CD4-positive, alpha-beta memory T cell (primary cell): ENCODE measurements at regions not wholly inside any gene's neighbourhood (a gene's known extent, or its start where the extent isn't known, plus 50 kb on each side); places are given as distances from the start of the nearest gene placed in this dataset.
"Not testable (repeated sequence)": the region's sequence is repeated elsewhere in the genome, so short reads cannot be mapped to it uniquely, and the experiment has no call there.

ENCODE experiments used
- CTCF ChIA-PET: fragments of 350-600 bp; sonication (Branson Sonifier 250); formaldehyde crosslinking; loops from one replicate; lab custom pipeline; 2021; ENCODE audit warnings: inconsistent platforms; ENCODE audit not compliant: partially characterized antibody; lab: Charles Lee
- POLR2A ChIA-PET: fragments of 350-600 bp; sonication (Branson Sonifier 250); formaldehyde crosslinking; loops from one replicate; lab custom pipeline; 2021; ENCODE audit not compliant: partially characterized antibody; lab: Charles Lee
- DNase-seq, 5 donors: peaks; one replicate each; pipeline versions ENCODE4 v3.0.0 to v3.0.0-alpha.2; 2020 to 2022; ENCODE audit warnings: mixed read lengths in 1 of 5
- H3K27ac ChIP-seq: one replicate; pipeline ENCODE4 v1.7.0; 2013; ENCODE audit warnings: low read depth, low read length
- H3K27me3 ChIP-seq: 2 replicates; pipeline ENCODE4 v1.7.0; 2013; ENCODE audit warnings: mild to moderate bottlenecking, low read length, moderate library complexity; ENCODE audit not compliant: insufficient read depth
- H3K36me3 ChIP-seq: 2 replicates; pipeline ENCODE4 v1.7.0; 2013; ENCODE audit warnings: mild to moderate bottlenecking, low read length, moderate library complexity; ENCODE audit not compliant: insufficient read depth
- H3K4me1 ChIP-seq: 2 replicates; pipeline ENCODE4 v1.7.0; 2013; ENCODE audit warnings: mild to moderate bottlenecking, low read length, moderate library complexity; ENCODE audit not compliant: insufficient read depth
- H3K4me3 ChIP-seq, 2 donors: one replicate each; pipeline ENCODE4 v1.7.0; 2013; ENCODE audit warnings: low read length in 2 of 2, mild to moderate bottlenecking in 1 of 2
- H3K9me3 ChIP-seq, 2 donors: one replicate each; pipeline ENCODE4 v1.7.0; 2013; ENCODE audit warnings: low read length in 2 of 2, control low read depth in 1 of 2; ENCODE audit not compliant: control insufficient read depth in 1 of 2
- H3K27ac Mint-ChIP-seq, 7 donors: one replicate each; pipeline ENCODE4 v1.8.0; 2020 to 2021; ENCODE audit warnings: mixed read lengths in 7 of 7, mild to moderate bottlenecking in 6 of 7, inconsistent platforms in 3 of 7, moderate library complexity in 3 of 7
- H3K27me3 Mint-ChIP-seq, 2 donors: one replicate each; pipeline ENCODE4 v1.8.0; 2020 to 2021; ENCODE audit warnings: mixed read lengths in 2 of 2
- H3K36me3 Mint-ChIP-seq, 2 donors: one replicate each; pipeline ENCODE4 v1.8.0; 2020 to 2021; ENCODE audit warnings: mixed read lengths in 2 of 2, inconsistent platforms in 1 of 2, mild to moderate bottlenecking in 1 of 2
- H3K4me1 Mint-ChIP-seq, 4 donors: one replicate each; pipeline ENCODE4 v1.8.0; 2020 to 2021; ENCODE audit warnings: mixed read lengths in 4 of 4, mild to moderate bottlenecking in 1 of 4
- H3K4me3 Mint-ChIP-seq, 8 donors: one replicate each; pipeline ENCODE4 v1.8.0; 2020 to 2021; ENCODE audit warnings: mixed read lengths in 8 of 8, mild to moderate bottlenecking in 7 of 8, moderate library complexity in 6 of 8, inconsistent platforms in 3 of 8
- H3K9me3 Mint-ChIP-seq, 8 donors: one replicate each; pipeline ENCODE4 v1.8.0; 2020 to 2021; ENCODE audit warnings: mixed read lengths in 8 of 8, mild to moderate bottlenecking in 5 of 8, inconsistent platforms in 3 of 8, moderate library complexity in 1 of 8
- intact Hi-C: fragments of 100-400 bp; cut with micrococcal nuclease; formaldehyde crosslinking; loops from one replicate; pipeline ENCODE4 v1.15.1; 2023

DNA sequence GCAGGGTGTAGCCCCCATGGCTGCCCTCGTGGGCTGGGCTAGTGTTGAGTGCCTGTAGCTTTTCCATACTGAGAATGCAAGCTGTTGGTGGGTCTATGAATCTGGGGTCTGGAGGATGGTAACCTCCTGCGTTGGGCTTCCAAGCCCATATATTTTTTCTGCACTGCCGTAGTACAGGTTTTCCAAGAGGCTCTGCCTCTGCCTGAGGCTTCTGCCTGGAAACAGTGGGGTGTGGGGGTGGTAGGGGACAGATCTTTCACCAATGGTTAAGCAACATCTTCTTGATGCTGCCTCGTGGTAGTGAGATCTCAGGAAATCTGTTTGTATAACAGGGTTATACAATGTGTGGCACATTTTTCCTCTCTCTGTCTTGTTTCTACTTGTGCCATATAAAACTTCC is 189.0 kb upstream of the ZNF519 start:
- DNase-seq, H3K36me3 Mint-ChIP-seq, H3K4me1 Mint-ChIP-seq, H3K27me3 ChIP-seq, H3K36me3 ChIP-seq, H3K4me1 ChIP-seq, POLR2A ChIA-PET, CTCF ChIA-PET, intact Hi-C loops, H3K9me3 Mint-ChIP-seq, H3K27ac ChIP-seq, H3K9me3 ChIP-seq, H3K27ac Mint-ChIP-seq, H3K4me3 Mint-ChIP-seq, H3K4me3 ChIP-seq, H3K27me3 Mint-ChIP-seq: not testable (repeated sequence)

DNA sequence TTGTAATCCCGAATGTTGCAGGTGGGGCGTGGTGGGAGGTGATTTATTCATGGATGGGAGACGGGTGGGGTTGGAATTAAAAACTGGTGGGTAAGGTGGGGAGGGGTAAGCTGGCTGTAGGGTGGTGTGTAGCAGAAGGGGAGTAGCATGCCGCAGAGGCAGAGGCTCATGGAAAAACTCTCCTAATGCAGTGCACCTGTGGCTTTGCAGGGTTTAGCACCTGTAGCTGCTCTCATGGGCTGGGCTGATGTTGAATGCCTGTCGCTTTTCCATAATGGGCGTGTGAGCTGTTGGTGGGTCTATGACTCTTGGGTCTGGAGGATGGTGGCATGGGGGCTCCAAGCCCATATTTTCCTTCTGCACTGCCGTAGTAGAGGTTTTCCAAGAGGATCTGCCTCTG is 169.0 kb upstream of the ZNF519 start:
- H3K9me3 ChIP-seq, CTCF ChIA-PET, H3K27ac ChIP-seq, H3K27me3 ChIP-seq, POLR2A ChIA-PET, H3K4me1 Mint-ChIP-seq, H3K4me3 ChIP-seq, H3K4me3 Mint-ChIP-seq, DNase-seq, H3K4me1 ChIP-seq, intact Hi-C loops, H3K27me3 Mint-ChIP-seq, H3K36me3 ChIP-seq, H3K9me3 Mint-ChIP-seq, H3K36me3 Mint-ChIP-seq: not testable (repeated sequence)
- H3K27ac Mint-ChIP-seq, result peak overlapping the region in 1 of 7 donors; percentile 19

DNA sequence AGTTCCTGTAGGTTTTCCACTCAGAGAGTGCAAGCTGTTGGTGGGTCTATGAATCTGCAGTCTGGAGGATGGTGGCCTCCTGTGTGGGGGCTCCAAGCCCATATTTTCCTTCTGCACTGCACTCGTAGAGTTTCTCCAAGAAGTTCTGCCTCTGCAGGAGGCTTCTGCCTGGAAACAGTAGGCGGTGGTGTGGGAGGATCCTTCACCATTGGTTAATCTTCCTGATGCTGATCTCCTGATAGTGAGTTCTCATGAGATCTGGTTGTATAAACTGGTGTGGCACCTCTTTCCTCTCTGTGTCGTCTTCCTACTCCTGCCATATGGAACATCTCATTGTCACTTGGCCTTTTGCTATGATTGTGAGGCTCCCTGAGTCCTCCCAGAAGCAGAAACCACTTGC is 162.8 kb upstream of the ZNF519 start:
- H3K27me3 ChIP-seq, H3K27me3 Mint-ChIP-seq, H3K4me1 Mint-ChIP-seq, H3K4me1 ChIP-seq, H3K36me3 Mint-ChIP-seq, CTCF ChIA-PET, H3K4me3 Mint-ChIP-seq, H3K27ac ChIP-seq, H3K4me3 ChIP-seq, intact Hi-C loops, H3K36me3 ChIP-seq, POLR2A ChIA-PET, H3K9me3 Mint-ChIP-seq, H3K27ac Mint-ChIP-seq, H3K9me3 ChIP-seq, DNase-seq: not testable (repeated sequence)

DNA sequence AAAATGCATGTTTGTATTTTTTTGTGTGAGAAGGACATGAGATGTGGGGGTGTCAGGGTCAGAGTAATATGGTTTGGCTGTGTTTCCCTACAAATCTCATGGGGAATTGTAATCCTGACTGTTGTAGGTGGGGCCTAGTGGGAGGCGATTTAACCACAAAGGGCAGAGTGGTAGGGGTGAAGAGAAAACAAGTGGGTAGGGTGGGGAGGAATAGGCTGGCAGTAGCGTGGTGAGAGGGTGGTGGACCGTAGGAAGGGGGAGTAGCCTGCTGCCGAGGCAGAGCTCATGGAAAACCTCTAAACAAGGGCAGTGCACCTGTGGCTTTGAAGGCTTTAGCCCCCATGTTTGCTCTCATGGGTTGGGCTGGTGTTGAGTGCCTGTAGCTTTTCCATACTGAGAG is 152.8 kb upstream of the ZNF519 start:
- H3K4me1 ChIP-seq, result no peaks in the 10 kb centered on the region
- H3K4me3 ChIP-seq, result no peak overlapping the region
- H3K9me3 Mint-ChIP-seq, result no peaks in the 10 kb centered on the region
- ChIA-PET CTCF (no interaction called here), POLR2A (no interaction called here)
- no peaks in the 10 kb centered on the region for H3K4me1 Mint-ChIP-seq
- no peak overlapping the region for H3K4me3 Mint-ChIP-seq
- no peaks in the 10 kb centered on the region for H3K27me3 Mint-ChIP-seq
- intact Hi-C loops, result no loop called here
- H3K27ac ChIP-seq, result no peak overlapping the region
- H3K27me3 ChIP-seq, result no peaks in the 10 kb centered on the region
- H3K36me3 Mint-ChIP-seq, result peaks cover 0 to 4% of the 10 kb centered on the region in 2 donors
- H3K9me3 ChIP-seq, result no peaks in the 10 kb centered on the region
- H3K36me3 ChIP-seq, result no peaks in the 10 kb centered on the region
- no peak for DNase-seq
- H3K27ac Mint-ChIP-seq, result no peak overlapping the region

DNA sequence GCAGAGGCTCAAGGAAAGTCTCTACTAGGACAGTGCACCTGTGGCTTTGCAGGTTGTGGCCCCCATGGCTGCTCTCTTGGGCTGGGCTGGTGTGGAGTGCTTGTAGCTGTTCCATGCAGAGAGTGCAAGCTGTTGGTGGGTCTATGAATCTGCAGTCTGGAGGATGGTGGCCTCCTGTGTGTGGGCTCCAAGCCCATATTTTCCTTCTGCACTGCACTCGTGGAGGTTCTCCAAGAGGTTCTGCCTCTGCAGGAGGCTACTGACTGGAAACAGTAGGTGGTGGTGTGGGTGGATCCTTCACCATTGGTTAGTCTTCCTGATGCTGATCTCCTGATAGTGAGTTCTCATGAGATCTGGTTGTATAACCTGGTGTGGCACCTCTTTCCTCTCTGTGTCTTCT is 143.2 kb upstream of the ZNF519 start:
- H3K27me3 ChIP-seq, H3K9me3 ChIP-seq, CTCF ChIA-PET, POLR2A ChIA-PET, intact Hi-C loops, H3K36me3 Mint-ChIP-seq, H3K4me3 ChIP-seq, H3K27ac Mint-ChIP-seq, H3K9me3 Mint-ChIP-seq, H3K27me3 Mint-ChIP-seq, DNase-seq, H3K4me1 Mint-ChIP-seq, H3K4me1 ChIP-seq, H3K36me3 ChIP-seq, H3K4me3 Mint-ChIP-seq, H3K27ac ChIP-seq: not testable (repeated sequence)

DNA sequence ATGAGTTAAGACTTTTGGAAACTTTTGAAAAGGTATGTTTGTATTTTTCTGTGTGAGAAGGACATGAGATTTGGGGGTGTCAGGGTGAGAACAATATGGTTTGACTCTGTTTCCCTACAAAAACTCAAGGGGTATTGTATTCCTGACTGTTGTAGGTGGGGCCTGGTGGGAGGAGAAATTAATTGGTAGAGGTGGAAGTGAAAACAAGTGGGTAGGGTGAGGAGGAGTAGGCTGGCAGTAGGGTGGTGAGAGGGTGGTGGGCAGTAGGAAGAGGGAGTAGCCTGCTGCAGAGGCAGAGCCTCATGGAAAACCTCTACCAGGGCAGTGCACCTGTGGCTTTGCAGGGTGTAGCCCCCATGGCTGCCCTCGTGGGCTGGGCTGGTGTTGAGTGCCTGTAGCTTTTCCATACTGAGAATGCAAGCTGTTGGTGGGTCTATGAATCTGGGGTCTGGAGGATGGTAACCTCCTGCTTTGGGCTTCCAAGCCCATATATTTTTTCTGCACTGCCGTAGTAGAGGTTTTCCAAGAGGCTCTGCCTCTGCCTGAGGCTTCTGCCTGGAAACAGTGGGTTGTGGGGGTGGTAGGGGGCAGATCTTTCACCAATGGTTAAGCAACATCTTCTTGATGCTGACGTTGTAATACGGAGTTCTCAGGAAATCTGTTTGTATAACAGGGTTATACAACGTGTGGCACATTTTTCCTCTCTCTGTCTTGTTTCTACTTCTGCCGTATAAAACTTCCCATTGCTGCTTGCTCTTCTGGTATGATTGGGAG is 133.6 kb upstream of the ZNF519 start:
- H3K27ac ChIP-seq, CTCF ChIA-PET, H3K9me3 Mint-ChIP-seq, H3K4me3 ChIP-seq, H3K4me1 Mint-ChIP-seq, intact Hi-C loops, H3K4me1 ChIP-seq, H3K27ac Mint-ChIP-seq, H3K36me3 ChIP-seq, H3K27me3 Mint-ChIP-seq, POLR2A ChIA-PET, H3K27me3 ChIP-seq, H3K9me3 ChIP-seq, DNase-seq: not testable (repeated sequence)
- Mint-ChIP-seq H3K36me3 (peaks cover 0 to 13% of the 10 kb centered on the region in 2 donors), H3K4me3 (peak overlapping the region in 1 of 8 donors; percentile 29)

DNA sequence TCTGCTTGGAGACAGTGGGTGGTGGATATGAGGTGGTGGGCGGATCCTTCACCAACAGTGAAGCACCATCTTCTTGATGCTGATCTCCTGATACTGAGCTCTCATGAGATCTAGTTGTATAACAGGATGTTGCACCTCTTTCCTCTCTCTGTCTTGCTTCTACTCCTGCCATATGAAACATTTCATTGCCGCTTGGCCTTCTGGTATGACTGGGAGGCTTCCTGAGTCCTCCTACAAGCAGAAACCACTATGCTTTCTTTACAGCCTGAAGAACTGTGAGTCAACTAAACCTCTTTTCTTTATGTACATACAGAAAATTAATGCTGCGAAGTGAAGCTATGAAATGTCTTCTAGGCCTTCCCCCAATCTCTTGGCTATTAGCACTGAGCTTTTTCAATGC is 130.6 kb upstream of the ZNF519 start:
- H3K9me3 Mint-ChIP-seq, H3K9me3 ChIP-seq, H3K27me3 ChIP-seq, H3K4me1 ChIP-seq, H3K4me3 ChIP-seq, H3K27ac ChIP-seq, H3K27ac Mint-ChIP-seq, H3K36me3 ChIP-seq, intact Hi-C loops, DNase-seq, CTCF ChIA-PET, H3K4me1 Mint-ChIP-seq, POLR2A ChIA-PET, H3K27me3 Mint-ChIP-seq, H3K4me3 Mint-ChIP-seq: not testable (repeated sequence)
- peaks cover 0 to 22% of the 10 kb centered on the region in 2 donors for H3K36me3 Mint-ChIP-seq
